ENCODE measurements at regions not wholly inside any gene's neighbourhood (a gene's known extent, or its start where the extent isn't known, plus 50 kb on each side); places are given as distances from the start of the nearest gene placed in this dataset.

GRCh38 chr2:152874955-152875354 lies 156.5 kb downstream of the ARL6IP6 start:
- DNase-seq = no peak

DNA sequence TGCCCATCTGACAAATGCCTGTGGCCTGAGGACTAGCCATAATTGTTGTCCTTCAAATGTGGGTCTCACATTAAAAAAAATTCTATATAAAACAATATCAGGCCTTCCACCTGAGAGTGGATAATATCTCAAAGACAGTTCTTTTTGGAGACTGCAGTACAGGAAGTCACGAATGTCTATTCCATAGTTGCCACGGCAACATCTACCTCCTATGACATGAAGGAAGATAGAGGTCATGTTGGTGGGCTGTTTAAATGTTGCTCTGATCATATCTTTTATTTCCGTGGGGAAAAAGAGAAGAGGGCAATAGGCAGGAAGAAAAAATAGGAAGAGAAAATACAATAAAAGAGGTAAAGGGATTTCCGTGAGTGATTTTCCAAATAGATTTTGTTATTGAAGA lies 151.8 kb downstream of the ARL6IP6 start:
- no peak for DNase-seq

GRCh38 chr2:152867397-152867796 lies 149.0 kb downstream of the ARL6IP6 start:
- DNase-seq = no peak

DNA sequence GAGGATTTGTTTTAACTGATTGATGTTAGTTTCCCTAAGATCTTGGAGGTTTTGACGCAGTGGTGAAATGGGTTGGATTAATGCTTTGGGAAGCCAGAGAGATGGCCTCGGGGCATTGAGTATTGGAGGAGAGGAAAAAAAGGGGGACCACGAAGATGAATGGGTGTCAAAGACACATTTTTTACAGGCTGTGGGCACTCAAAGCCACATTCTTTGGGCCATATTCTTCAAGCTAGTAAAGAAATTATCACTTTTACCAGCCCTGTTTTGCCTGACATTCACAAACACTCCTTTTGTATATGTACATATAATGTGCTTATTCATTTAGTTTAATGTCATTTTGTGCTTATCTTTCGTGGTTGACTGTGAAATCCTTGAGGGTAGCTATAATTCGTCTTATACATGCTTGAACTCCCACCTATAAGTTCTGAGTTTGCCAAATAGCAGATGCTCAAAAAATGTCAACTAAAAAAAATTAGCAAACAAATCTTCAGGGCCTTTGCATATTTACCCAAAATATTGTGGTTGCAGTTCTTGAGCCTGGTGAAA lies 146.3 kb downstream of the ARL6IP6 start:
- no peak for DNase-seq

DNA sequence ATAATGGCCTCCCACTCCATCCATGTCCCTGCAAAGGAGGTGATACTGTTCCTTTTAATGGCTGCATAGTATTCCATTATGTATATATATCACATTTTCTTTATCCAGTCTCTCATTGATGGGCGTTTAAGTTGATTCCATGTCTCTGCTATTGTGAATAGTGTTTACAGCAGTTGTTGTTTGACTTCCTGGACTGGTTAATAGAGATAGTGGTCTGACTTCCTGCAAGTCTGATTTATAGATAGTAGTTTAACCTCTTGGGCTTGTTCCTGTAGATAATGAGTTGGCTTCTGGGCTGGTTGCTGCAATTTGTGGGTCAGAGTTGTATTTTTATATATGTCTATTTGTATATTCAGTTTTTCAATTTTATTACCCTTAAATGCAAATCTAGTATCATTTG lies 145.4 kb downstream of the ARL6IP6 start:
- no peak for DNase-seq

- peak in 1 of 2 donors; percentile 1 for DNase-seq
Measured at GRCh38 chr2:152861349-152861942, 143.0 kb downstream of the ARL6IP6 start.

DNA sequence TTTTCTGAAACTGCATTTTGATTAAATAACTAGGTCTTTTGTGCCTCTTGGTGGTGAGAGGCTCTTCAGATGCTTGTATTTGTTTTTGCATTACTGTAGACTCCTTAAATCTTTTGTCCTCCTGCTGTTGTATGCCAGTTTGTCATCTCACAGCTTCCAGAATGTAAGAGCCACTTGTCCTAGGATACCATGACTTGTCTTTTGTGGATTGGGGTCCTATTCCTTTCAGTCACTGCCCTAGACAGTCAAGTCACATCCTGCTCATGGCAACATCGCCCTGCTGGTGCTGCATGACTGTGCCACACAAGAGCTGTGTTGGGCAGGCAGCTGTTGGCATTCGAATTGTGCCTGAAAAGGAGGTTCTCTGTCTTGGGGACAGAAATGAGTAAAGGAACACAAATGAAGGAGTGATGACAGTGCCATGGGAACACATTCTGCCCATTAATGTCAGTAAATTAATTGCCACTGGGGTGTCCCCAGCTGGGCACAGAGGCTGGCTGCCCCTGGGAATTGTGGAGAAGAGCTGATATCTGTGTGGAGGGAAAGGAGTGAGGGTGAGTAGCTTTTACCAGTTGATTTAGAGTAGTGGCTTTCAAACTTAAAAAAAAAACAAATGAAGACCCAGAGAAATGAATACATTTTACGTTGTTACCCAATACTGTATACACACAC lies 140.3 kb downstream of the ARL6IP6 start:
- DNase-seq = no peak

GRCh38 chr2:152846697-152847470 lies 128.5 kb downstream of the ARL6IP6 start:
- no peak for DNase-seq

GRCh38 chr2:152835674-152836073 lies 117.3 kb downstream of the ARL6IP6 start:
- no peak for DNase-seq

DNA sequence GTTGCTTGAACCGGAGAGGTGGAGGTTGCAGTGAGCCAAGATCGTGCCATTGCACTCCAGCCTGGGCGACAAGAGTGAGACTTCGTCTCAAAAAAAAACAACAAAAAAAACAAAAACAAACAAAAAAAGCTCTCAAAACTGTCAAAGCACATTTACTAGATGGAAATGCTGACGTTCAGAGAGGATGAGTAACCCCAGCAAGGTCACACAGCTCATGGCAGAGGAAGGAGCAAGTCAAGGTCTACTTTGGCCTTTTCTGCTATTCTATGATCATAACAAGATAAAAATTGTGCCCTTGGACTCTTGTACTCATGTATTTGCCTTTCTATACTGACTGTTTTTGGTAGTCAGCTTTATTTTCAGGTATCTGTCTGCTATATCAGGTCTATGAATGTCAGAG lies 109.5 kb downstream of the ARL6IP6 start:
- DNase-seq = no peak

DNA sequence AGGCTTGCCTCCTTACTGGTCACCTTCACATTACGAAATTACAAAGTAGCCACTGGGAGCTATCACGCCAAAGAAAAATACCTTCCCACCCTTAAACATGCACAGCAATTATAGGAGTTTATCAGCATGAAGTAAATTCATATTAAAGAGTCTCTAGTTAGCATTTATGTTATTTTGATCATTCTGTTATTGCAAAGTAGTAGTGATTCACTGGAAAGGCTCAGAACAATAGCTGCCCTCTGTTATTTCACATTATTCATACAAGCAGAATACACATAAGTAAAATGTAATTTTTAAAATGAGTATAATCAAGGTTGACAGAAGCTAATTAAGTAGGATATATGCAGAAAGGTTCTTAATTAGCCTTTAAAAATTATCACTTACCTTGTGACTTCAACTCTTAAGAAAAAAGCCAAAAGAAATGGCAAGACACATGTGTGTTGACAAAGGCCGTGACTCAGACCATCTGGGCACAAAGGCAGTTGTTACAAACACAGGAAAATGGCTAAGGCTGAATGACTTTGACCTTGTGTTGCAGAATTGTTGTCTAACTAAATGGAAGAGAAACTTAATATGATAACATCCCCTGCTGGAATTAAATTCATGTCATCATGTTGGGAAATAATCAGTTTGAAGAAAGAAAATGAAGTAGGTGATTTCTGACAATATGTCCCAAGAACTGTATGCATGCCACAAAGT lies 108.3 kb downstream of the ARL6IP6 start:
- no peak for DNase-seq

GRCh38 chr2:152825834-152826233 lies 107.4 kb downstream of the ARL6IP6 start:
- DNase-seq = no peak

- DNase-seq = no peak
Measured at GRCh38 chr2:152823905-152824304, 105.5 kb downstream of the ARL6IP6 start.

DNA sequence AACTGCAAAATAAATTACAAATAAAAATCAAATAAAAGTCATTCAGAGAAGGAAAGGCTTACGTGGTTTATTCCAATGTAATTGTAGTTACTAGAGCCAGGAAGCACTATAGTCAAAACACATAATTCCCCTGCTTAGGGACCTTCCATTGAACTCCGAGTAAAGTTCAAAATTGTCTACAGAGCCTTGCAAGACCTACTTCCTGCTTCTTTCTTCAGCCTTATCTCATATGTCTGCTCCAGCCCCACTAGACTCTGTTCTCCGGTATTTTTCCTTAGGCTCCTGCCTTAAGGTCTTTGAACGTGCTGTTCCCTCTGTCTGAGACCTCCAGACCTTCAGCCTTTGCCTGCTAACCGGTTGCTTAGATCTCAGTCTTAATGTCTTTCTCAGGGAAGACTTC lies 104.3 kb downstream of the ARL6IP6 start:
- DNase-seq = no peak

GRCh38 chr2:152820048-152820447 lies 101.6 kb downstream of the ARL6IP6 start:
- no peak for DNase-seq

- no peak for DNase-seq
Measured at GRCh38 chr2:152815634-152816257, 97.3 kb downstream of the ARL6IP6 start.

GRCh38 chr2:152814475-152815030 lies 96.1 kb downstream of the ARL6IP6 start:
- DNase-seq = no peak

GRCh38 chr2:152813351-152813750 lies 94.9 kb downstream of the ARL6IP6 start:
- DNase-seq = no peak
